ENCODE measurements at regions not wholly inside any gene's neighbourhood (a gene's known extent, or its start where the extent isn't known, plus 50 kb on each side); places are given as distances from the start of the nearest gene placed in this dataset.

DNA sequence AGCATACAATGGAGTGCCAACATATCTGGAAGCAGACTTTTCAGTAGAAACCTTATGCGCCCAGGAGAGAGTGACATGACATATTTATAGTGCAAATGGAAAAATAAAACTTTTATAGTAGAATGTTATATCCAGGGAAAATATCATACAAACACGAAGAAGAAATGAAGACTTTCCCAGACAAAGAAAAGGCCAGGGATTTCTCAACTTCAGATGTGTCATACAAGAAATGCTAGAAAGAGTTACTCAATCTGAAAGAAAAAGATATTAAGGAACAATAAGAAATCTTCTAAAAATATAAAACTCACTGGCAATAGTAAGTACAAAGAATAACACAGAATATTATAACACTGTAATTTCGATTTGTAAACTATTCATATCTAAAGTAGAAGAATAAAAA is 1269.3 kb downstream of the GRIK2 start:
- POLR2A ChIA-PET: no interaction called here
- TF ChIP-seq, protein P1, sequence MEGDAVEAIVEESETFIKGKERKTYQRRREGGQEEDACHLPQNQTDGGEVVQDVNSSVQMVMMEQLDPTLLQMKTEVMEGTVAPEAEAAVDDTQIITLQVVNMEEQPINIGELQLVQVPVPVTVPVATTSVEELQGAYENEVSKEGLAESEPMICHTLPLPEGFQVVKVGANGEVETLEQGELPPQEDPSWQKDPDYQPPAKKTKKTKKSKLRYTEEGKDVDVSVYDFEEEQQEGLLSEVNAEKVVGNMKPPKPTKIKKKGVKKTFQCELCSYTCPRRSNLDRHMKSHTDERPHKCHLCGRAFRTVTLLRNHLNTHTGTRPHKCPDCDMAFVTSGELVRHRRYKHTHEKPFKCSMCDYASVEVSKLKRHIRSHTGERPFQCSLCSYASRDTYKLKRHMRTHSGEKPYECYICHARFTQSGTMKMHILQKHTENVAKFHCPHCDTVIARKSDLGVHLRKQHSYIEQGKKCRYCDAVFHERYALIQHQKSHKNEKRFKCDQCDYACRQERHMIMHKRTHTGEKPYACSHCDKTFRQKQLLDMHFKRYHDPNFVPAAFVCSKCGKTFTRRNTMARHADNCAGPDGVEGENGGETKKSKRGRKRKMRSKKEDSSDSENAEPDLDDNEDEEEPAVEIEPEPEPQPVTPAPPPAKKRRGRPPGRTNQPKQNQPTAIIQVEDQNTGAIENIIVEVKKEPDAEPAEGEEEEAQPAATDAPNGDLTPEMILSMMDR (IDR thresholded peaks at IDR 0.05; ENCODE audit: insufficient read depth, low read length, missing control alignments): no peak
- H3K4me3 ChIP-seq (ENCODE audit: low read depth, low read length): no peak overlapping the region
- CTCF ChIA-PET: no interaction called here
- no peak for DNase-seq (ENCODE audit: low read depth, low spot score)

GRCh38 chr6:102660303-102660702 is 1266.8 kb downstream of the GRIK2 start:
- TF ChIP-seq, protein P1 (IDR thresholded peaks at IDR 0.05; ENCODE audit: insufficient read depth, low read length, missing control alignments): no peak
- CTCF ChIA-PET: no interaction called here
- DNase-seq (ENCODE audit: low read depth, low spot score): no peak
- POLR2A ChIA-PET: no interaction called here
- H3K4me3 ChIP-seq (ENCODE audit: low read depth, low read length): no peak overlapping the region

DNA sequence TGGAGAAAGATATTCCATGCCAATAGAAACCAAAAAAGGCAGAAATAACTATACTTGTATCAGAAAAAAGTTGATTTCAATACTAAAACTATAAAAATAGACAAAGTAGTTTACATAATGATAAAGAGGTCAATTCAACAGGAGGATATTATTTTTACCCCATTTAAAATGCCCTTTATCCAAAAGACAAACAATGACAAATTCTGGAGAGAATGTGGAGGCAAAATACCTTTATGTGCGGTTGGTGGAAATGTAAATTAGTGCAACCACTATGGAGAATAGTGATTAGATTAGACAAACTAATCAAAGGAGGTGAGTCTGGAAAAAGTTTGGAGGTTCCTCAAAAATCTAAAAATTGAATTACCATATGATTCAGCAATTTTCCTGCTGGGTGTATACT is 1262.3 kb downstream of the GRIK2 start:
- no peak for DNase-seq (ENCODE audit: low read depth, low spot score)
- TF ChIP-seq, protein P1 (IDR thresholded peaks at IDR 0.05; ENCODE audit: insufficient read depth, low read length, missing control alignments): no peak
- ChIA-PET POLR2A (no interaction called here), CTCF (no interaction called here)
- H3K4me3 ChIP-seq (ENCODE audit: low read depth, low read length): no peak overlapping the region

DNA sequence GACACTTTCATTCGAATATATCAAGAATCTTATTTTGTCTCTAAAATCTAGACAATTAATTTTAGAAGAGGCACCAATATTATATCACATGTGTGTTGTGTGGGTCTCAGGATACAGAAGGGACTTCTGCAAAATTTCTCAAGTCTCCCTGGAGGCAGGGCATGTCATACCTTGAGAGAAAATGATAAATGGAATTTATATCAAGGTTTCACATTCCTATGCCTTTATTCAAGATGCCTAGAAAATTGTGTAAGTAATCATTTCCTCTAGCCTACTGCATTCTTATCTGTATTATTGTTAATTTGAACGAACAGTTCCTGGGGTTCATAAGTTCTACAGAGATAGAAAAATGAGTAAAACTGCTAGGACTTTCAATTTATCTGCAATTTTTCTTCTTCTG is 1247.9 kb downstream of the GRIK2 start:
- ChIA-PET CTCF (no interaction called here), POLR2A (no interaction called here)
- no peak overlapping the region for H3K4me3 ChIP-seq (ENCODE audit: low read depth, low read length)
- TF ChIP-seq, protein P1 (IDR thresholded peaks at IDR 0.05; ENCODE audit: insufficient read depth, low read length, missing control alignments): no peak
- no peak for DNase-seq (ENCODE audit: low read depth, low spot score)

DNA sequence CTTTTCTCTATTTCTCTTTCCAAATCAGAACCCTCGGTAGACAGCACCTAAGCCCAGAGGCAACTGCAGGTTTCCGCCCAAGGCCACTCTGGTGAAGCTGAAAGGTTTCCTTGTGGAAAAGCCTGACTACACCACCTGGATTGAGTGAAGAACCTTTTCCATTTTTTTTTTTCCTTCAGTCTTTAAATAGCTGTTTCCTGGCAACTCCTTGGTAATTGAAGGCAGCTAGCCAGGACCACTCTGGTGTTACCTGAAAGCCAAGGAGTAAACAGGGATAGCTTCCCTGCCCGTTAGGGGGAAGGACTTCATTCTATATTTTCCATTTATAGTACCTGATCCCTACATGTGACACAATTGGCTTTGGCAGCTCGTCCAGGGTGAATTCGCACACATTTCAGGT is 1238.4 kb downstream of the GRIK2 start:
- no peak overlapping the region for H3K4me3 ChIP-seq (ENCODE audit: low read depth, low read length)
- no peak for DNase-seq (ENCODE audit: low read depth, low spot score)
- TF ChIP-seq, protein P1 (IDR thresholded peaks at IDR 0.05; ENCODE audit: insufficient read depth, low read length, missing control alignments): no peak
- CTCF ChIA-PET: no interaction called here
- POLR2A ChIA-PET: no interaction called here

DNA sequence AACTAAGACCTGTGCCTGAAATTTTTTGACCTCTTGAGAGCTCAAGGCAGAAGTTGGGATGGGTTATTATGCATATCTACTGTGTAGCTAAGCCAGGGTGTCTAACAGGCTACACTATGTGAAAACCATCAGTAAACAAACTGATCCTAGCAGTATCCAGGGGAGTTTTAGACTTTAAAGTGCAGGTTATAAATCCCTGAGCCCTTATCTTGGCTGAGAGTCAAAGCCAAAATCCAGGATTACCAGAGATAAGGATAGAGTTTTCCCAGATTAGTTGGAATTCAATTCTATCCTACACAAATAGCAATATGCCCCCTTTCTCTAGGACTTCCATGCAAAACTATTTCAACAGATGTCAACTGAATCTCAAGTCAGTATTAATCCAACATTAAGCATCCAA is 1229.7 kb downstream of the GRIK2 start:
- TF ChIP-seq, protein P1 (IDR thresholded peaks at IDR 0.05; ENCODE audit: insufficient read depth, low read length, missing control alignments): no peak
- ChIA-PET POLR2A (no interaction called here), CTCF (no interaction called here)
- DNase-seq (ENCODE audit: low read depth, low spot score): no peak
- no peak overlapping the region for H3K4me3 ChIP-seq (ENCODE audit: low read depth, low read length)
